GM23338 (cell line): ENCODE measurements at regions not wholly inside any gene's neighbourhood (a gene's known extent, or its start where the extent isn't known, plus 50 kb on each side); places are given as distances from the start of the nearest gene placed in this dataset.

Experiments used
- ATAC-seq: fragments of 200-7000 bp; cut with Tn5 transposase; 3 replicates; pipeline ENCODE4 v1.9.1; 2020
- DNase-seq: peaks from one replicate; pipeline ENCODE4 v3.0.0-alpha.2; 2015; ENCODE audit warnings: low spot score
- H2AFZ ChIP-seq: fragments of 200-600 bp; sonication (generic); 2 replicates; pipeline ENCODE4 v1.8.0; 2016; ENCODE audit warnings: antibody characterized with exemption, mild to moderate bottlenecking, moderate library complexity
- H3F3A ChIP-seq: fragments of 200-600 bp; sonication (generic); replicated peaks from 2 replicates; pipeline ENCODE4 v1.8.0; 2017; ENCODE audit warnings: antibody characterized with exemption, mixed run types, low read depth
- H3K27ac ChIP-seq: fragments of 200-600 bp; sonication (generic); 2 replicates; pipeline ENCODE4 v1.6.1; 2016; ENCODE audit warnings: low read depth
- H3K27me3 ChIP-seq: fragments of 200-600 bp; sonication (generic); 2 replicates; pipeline ENCODE4 v1.8.0; 2016; ENCODE audit warnings: mild to moderate bottlenecking, mixed run types, moderate library complexity; ENCODE audit not compliant: insufficient read depth
- H3K36me3 ChIP-seq: fragments of 200-600 bp; sonication (generic); 2 replicates; pipeline ENCODE4 v1.8.0; 2016; ENCODE audit warnings: mild to moderate bottlenecking; ENCODE audit not compliant: insufficient read depth
- H3K4me1 ChIP-seq: fragments of 200-600 bp; sonication (generic); 2 replicates; pipeline ENCODE4 v1.8.0; 2016; ENCODE audit warnings: mild to moderate bottlenecking, moderate library complexity; ENCODE audit not compliant: insufficient read depth
- H3K4me2 ChIP-seq: fragments of 200-600 bp; sonication (generic); 2 replicates; pipeline ENCODE4 v1.7.1; 2017; ENCODE audit warnings: mixed run types
- H3K4me3 ChIP-seq: fragments of 200-600 bp; sonication (generic); 2 replicates; pipeline ENCODE4 v1.6.1; 2016; ENCODE audit warnings: mixed run types
- H3K79me2 ChIP-seq: fragments of 200-600 bp; sonication (generic); replicated peaks from 2 replicates; pipeline ENCODE4 v1.8.0; 2017; ENCODE audit warnings: mild to moderate bottlenecking; ENCODE audit not compliant: insufficient read depth
- H3K9me2 ChIP-seq: fragments of 200-600 bp; sonication (generic); 2 replicates; pipeline ENCODE4 v1.8.0; 2017; ENCODE audit not compliant: insufficient read depth
- H4K20me1 ChIP-seq: fragments of 200-600 bp; sonication (generic); replicated peaks from 2 replicates; pipeline ENCODE4 v1.8.0; 2017; ENCODE audit warnings: mild to moderate bottlenecking; ENCODE audit not compliant: insufficient read depth
- H3K27ac Mint-ChIP-seq: 2 replicates; pipeline ENCODE4 v1.8.0; 2020; ENCODE audit warnings: inconsistent platforms, mild to moderate bottlenecking, moderate library complexity, mixed read lengths
- H3K27me3 Mint-ChIP-seq: 3 replicates; pipeline ENCODE4 v1.8.0; 2022; ENCODE audit warnings: low read depth, mild to moderate bottlenecking, moderate library complexity, mixed read lengths, inconsistent platforms; ENCODE audit not compliant: insufficient read depth, poor library complexity
- H3K36me3 Mint-ChIP-seq: 3 replicates; pipeline ENCODE4 v1.8.0; 2021; ENCODE audit warnings: low read depth, mild to moderate bottlenecking, inconsistent platforms, moderate library complexity, mixed read lengths
- H3K4me1 Mint-ChIP-seq: 3 replicates; pipeline ENCODE4 v1.8.0; 2020; ENCODE audit warnings: mild to moderate bottlenecking, inconsistent platforms, mixed read lengths
- H3K4me3 Mint-ChIP-seq: 3 replicates; pipeline ENCODE4 v1.8.0; 2021; ENCODE audit warnings: moderate library complexity, mild to moderate bottlenecking, inconsistent platforms, mixed read lengths
- H3K9me3 Mint-ChIP-seq: 3 replicates; pipeline ENCODE4 v1.8.0; 2020; ENCODE audit warnings: moderate library complexity, mild to moderate bottlenecking, inconsistent platforms, mixed read lengths
- CREB1 ChIP-seq: fragments of 250-450 bp; sonication (Bioruptor Pico); IDR thresholded peaks from 2 replicates; pipeline ENCODE4 v1.5.0; 2020; ENCODE audit warnings: low read depth, mild to moderate bottlenecking, moderate library complexity
- EZH2 ChIP-seq: fragments of 200-600 bp; sonication (generic); IDR thresholded peaks from one replicate; pipeline ENCODE4 v1.8.0; 2017; ENCODE audit warnings: antibody characterized with exemption, mild to moderate bottlenecking, low read depth; ENCODE audit not compliant: unreplicated experiment
- POLR2AphosphoS5 ChIP-seq: IDR thresholded peaks from 2 replicates; pipeline ENCODE4 v1.6.1; 2016; ENCODE audit warnings: antibody characterized with exemption, low read depth
- STAT1 ChIP-seq: IDR thresholded peaks from one replicate; pipeline ENCODE4 v1.6.1; 2016; ENCODE audit warnings: antibody characterized with exemption; ENCODE audit not compliant: unreplicated experiment
- ZNF114 ChIP-seq: fragments of 250-450 bp; sonication (Bioruptor Pico); IDR thresholded peaks from 2 replicates; pipeline ENCODE4 v1.5.0; 2020; ENCODE audit warnings: mild to moderate bottlenecking, moderate library complexity
- ZNF331 ChIP-seq: fragments of 250-450 bp; sonication (Bioruptor Pico); IDR thresholded peaks from 2 replicates; pipeline ENCODE4 v1.5.0; 2020; ENCODE audit warnings: low read depth, mild to moderate bottlenecking, moderate library complexity
- TF ChIP-seq, protein P1 (sequence below): IDR thresholded peaks from 2 replicates; pipeline ENCODE4 v1.6.1; 2016; ENCODE audit warnings: antibody characterized with exemption
- TF ChIP-seq, protein P2 (sequence below): IDR thresholded peaks from one replicate; pipeline ENCODE4 v1.6.1; 2018; ENCODE audit warnings: antibody characterized with exemption; ENCODE audit not compliant: unreplicated experiment
- TF ChIP-seq, protein P3 (sequence below), 2 experiments: fragments of 200-600 bp in 1 of 2; sonication (generic) in 1 of 2; conservative IDR thresholded peaks; 2 replicates each; pipeline versions ENCODE4 v1.5.1 to v1.6.1; 2016 to 2017; ENCODE audit warnings: antibody characterized with exemption in 2 of 2, low read depth in 2 of 2, mild to moderate bottlenecking in 2 of 2, moderate library complexity in 1 of 2
- TF ChIP-seq, protein P4 (sequence below): fragments of 250-450 bp; sonication (Bioruptor Pico); IDR thresholded peaks from 2 replicates; pipeline ENCODE4 v1.5.0; 2020; ENCODE audit warnings: mild to moderate bottlenecking, moderate library complexity

DNA sequence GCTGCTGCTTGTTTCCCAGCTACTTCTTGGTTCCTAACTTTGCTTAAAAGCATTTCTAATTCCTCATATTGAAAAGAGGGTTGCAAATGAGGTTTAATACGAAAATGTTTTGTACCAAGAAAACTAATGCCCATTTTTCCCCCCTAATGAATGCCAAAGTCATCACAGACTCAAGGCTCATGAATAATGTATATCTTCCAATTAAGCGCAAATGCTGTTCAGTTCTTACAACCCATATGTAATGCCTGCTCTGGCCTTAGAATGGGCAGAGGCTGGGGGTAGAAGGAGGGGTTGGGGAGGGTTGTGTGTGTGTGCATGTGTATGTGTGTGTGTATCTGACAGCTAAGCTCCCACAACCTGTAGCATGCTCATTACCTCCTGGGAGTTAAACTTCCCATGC is 901.7 kb downstream of the KCNMA1 start (continued):
- TF ChIP-seq ZNF331 (no peak), ZNF114 (CRISPR knock-in tag) (no peak), CREB1 (CRISPR knock-in tag) (no peak)
- TF ChIP-seq, protein P1, sequence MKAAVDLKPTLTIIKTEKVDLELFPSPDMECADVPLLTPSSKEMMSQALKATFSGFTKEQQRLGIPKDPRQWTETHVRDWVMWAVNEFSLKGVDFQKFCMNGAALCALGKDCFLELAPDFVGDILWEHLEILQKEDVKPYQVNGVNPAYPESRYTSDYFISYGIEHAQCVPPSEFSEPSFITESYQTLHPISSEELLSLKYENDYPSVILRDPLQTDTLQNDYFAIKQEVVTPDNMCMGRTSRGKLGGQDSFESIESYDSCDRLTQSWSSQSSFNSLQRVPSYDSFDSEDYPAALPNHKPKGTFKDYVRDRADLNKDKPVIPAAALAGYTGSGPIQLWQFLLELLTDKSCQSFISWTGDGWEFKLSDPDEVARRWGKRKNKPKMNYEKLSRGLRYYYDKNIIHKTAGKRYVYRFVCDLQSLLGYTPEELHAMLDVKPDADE, result no peak
- TF ChIP-seq, protein P2, sequence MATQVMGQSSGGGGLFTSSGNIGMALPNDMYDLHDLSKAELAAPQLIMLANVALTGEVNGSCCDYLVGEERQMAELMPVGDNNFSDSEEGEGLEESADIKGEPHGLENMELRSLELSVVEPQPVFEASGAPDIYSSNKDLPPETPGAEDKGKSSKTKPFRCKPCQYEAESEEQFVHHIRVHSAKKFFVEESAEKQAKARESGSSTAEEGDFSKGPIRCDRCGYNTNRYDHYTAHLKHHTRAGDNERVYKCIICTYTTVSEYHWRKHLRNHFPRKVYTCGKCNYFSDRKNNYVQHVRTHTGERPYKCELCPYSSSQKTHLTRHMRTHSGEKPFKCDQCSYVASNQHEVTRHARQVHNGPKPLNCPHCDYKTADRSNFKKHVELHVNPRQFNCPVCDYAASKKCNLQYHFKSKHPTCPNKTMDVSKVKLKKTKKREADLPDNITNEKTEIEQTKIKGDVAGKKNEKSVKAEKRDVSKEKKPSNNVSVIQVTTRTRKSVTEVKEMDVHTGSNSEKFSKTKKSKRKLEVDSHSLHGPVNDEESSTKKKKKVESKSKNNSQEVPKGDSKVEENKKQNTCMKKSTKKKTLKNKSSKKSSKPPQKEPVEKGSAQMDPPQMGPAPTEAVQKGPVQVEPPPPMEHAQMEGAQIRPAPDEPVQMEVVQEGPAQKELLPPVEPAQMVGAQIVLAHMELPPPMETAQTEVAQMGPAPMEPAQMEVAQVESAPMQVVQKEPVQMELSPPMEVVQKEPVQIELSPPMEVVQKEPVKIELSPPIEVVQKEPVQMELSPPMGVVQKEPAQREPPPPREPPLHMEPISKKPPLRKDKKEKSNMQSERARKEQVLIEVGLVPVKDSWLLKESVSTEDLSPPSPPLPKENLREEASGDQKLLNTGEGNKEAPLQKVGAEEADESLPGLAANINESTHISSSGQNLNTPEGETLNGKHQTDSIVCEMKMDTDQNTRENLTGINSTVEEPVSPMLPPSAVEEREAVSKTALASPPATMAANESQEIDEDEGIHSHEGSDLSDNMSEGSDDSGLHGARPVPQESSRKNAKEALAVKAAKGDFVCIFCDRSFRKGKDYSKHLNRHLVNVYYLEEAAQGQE, result no peak

DNA sequence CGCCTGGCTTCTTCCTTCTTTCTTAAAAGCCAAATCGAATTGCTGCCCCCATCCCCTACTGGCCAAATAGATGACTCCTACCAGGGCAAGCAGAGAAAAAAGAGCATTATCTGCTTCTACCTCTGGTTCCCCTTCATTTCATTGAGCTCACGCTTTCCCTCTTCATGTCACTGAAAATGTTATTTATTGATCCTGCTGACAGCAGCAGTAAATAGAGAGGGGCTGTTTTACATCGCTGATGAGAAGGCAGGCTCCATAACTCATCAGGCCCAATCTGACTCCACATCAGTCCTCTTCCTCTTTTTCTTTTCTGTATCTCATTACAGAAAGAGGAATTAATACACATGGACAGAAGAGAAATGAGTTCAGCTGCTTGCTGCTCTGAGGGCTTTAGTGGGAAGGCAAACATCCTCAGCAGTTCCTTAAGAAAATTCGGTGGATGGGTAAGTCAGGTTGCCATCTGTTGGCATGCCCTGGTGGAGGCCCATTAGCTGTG is 904.1 kb downstream of the KCNMA1 start:
- Mint-ChIP-seq H3K4me3 (no peak overlapping the region), H3K27me3 (peaks cover 1% of the 10 kb centered on the region), H3K4me1 (peaks cover 3% of the 10 kb centered on the region), H3K36me3 (no peaks in the 10 kb centered on the region; the same call in 2 of the 3 replicates), H3K27ac (no peak overlapping the region), H3K9me3 (peaks cover 5% of the 10 kb centered on the region; the same call in 1 of the 3 replicates)
- Histone ChIP-seq H3K9me2 (peaks cover 13% of the 10 kb centered on the region; the same call in 1 of the 2 replicates), H4K20me1 (no peaks in the 10 kb centered on the region), H3K79me2 (no peaks in the 10 kb centered on the region), H3K4me3 (no peak overlapping the region), H3K36me3 (no peaks in the 10 kb centered on the region), H3K27me3 (no peaks in the 10 kb centered on the region), H3K4me1 (no peaks in the 10 kb centered on the region), H3K4me2 (no peak overlapping the region), H2AFZ (no peak overlapping the region), H3F3A (no peaks in the 10 kb centered on the region), H3K27ac (no peak overlapping the region)
- TF ChIP-seq CREB1 (CRISPR knock-in tag) (no peak), POLR2AphosphoS5 (no peak), STAT1 (no peak), EZH2 (no peak)
- TF ChIP-seq, protein P3, sequence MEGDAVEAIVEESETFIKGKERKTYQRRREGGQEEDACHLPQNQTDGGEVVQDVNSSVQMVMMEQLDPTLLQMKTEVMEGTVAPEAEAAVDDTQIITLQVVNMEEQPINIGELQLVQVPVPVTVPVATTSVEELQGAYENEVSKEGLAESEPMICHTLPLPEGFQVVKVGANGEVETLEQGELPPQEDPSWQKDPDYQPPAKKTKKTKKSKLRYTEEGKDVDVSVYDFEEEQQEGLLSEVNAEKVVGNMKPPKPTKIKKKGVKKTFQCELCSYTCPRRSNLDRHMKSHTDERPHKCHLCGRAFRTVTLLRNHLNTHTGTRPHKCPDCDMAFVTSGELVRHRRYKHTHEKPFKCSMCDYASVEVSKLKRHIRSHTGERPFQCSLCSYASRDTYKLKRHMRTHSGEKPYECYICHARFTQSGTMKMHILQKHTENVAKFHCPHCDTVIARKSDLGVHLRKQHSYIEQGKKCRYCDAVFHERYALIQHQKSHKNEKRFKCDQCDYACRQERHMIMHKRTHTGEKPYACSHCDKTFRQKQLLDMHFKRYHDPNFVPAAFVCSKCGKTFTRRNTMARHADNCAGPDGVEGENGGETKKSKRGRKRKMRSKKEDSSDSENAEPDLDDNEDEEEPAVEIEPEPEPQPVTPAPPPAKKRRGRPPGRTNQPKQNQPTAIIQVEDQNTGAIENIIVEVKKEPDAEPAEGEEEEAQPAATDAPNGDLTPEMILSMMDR (conservative IDR thresholded peaks at IDR 0.05; ENCODE audit: low read depth in 2 of 2), result no peak
- TF ChIP-seq, protein P4, sequence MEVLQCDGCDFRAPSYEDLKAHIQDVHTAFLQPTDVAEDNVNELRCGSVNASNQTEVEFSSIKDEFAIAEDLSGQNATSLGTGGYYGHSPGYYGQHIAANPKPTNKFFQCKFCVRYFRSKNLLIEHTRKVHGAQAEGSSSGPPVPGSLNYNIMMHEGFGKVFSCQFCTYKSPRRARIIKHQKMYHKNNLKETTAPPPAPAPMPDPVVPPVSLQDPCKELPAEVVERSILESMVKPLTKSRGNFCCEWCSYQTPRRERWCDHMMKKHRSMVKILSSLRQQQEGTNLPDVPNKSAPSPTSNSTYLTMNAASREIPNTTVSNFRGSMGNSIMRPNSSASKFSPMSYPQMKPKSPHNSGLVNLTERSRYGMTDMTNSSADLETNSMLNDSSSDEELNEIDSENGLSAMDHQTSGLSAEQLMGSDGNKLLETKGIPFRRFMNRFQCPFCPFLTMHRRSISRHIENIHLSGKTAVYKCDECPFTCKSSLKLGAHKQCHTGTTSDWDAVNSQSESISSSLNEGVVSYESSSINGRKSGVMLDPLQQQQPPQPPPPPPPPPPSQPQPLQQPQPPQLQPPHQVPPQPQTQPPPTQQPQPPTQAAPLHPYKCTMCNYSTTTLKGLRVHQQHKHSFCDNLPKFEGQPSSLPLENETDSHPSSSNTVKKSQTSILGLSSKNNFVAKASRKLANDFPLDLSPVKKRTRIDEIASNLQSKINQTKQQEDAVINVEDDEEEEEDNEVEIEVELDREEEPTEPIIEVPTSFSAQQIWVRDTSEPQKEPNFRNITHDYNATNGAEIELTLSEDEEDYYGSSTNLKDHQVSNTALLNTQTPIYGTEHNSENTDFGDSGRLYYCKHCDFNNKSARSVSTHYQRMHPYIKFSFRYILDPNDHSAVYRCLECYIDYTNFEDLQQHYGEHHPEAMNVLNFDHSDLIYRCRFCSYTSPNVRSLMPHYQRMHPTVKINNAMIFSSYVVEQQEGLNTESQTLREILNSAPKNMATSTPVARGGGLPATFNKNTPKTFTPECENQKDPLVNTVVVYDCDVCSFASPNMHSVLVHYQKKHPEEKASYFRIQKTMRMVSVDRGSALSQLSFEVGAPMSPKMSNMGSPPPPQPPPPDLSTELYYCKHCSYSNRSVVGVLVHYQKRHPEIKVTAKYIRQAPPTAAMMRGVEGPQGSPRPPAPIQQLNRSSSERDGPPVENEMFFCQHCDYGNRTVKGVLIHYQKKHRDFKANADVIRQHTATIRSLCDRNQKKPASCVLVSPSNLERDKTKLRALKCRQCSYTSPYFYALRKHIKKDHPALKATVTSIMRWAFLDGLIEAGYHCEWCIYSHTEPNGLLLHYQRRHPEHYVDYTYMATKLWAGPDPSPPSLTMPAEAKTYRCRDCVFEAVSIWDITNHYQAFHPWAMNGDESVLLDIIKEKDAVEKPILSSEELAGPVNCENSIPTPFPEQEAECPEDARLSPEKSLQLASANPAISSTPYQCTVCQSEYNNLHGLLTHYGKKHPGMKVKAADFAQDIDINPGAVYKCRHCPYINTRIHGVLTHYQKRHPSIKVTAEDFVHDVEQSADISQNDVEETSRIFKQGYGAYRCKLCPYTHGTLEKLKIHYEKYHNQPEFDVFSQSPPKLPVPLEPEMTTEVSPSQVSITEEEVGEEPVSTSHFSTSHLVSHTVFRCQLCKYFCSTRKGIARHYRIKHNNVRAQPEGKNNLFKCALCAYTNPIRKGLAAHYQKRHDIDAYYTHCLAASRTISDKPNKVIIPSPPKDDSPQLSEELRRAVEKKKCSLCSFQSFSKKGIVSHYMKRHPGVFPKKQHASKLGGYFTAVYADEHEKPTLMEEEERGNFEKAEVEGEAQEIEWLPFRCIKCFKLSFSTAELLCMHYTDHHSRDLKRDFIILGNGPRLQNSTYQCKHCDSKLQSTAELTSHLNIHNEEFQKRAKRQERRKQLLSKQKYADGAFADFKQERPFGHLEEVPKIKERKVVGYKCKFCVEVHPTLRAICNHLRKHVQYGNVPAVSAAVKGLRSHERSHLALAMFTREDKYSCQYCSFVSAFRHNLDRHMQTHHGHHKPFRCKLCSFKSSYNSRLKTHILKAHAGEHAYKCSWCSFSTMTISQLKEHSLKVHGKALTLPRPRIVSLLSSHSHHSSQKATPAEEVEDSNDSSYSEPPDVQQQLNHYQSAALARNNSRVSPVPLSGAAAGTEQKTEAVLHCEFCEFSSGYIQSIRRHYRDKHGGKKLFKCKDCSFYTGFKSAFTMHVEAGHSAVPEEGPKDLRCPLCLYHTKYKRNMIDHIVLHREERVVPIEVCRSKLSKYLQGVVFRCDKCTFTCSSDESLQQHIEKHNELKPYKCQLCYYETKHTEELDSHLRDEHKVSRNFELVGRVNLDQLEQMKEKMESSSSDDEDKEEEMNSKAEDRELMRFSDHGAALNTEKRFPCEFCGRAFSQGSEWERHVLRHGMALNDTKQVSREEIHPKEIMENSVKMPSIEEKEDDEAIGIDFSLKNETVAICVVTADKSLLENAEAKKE (CRISPR knock-in tag), result no peak
- ATAC-seq (no peak), DNase-seq (no peak)
